ENCODE measurements at regions not wholly inside any gene's neighbourhood (a gene's known extent, or its start where the extent isn't known, plus 50 kb on each side); places are given as distances from the start of the nearest gene placed in this dataset.
"Not testable (repeated sequence)": the region's sequence is repeated elsewhere in the genome, so short reads cannot be mapped to it uniquely, and the experiment has no call there.

GRCh38 chr7:149625340-149625946 is 127.8 kb upstream of the ZNF746 start:
- Histone ChIP-seq H3K4me3 (ENCODE audit: low read length in 3 of 3) (peak overlapping the region; percentile 34 to 88 (median 41)), H3K27ac (ENCODE audit: low read depth in 2 of 2, low read length in 2 of 2) (no peak overlapping the region), H3K9me3 (ENCODE audit: control insufficient read depth in 2 of 3, insufficient read depth in 1 of 3, low read length in 3 of 3) (no peaks in the 10 kb centered on the region), H3K4me1 (ENCODE audit: control insufficient read depth in 2 of 3, insufficient read depth in 2 of 3, low read depth in 1 of 3, low read length in 3 of 3) (peaks cover 0 to 15% (median 8%) of the 10 kb centered on the region in 3 donors), H3K9ac (ENCODE audit: low read length in 3 of 3) (no peak overlapping the region), H3K27me3 (ENCODE audit: control insufficient read depth, insufficient read depth, low read length) (no peaks in the 10 kb centered on the region), H3K36me3 (ENCODE audit: control insufficient read depth in 2 of 3, insufficient read depth in 3 of 3, low read length in 3 of 3) (peaks cover 5 to 6% (median 6%) of the 10 kb centered on the region in 3 donors)
- TF ChIP-seq CTCF (IDR thresholded peaks at IDR 0.05; ENCODE audit: borderline replicate concordance, extremely low read depth, insufficient read depth): peak; percentile 29
- DNase-seq (peak in 4 of 5 donors; percentile 72 to 89 (median 82)), FAIRE-seq (no peak)
- intact Hi-C loops (cut with DNase I): no loop called here

GRCh38 chr7:149624419-149625339 is 127.1 kb upstream of the ZNF746 start:
- DNase-seq: peak; percentile 91 to 97 (median 94)
- peak overlapping the region; percentile 34 to 90 (median 88) for H3K4me3 ChIP-seq (ENCODE audit: low read length in 3 of 3)
- peak overlapping the region; percentile 75 to 88 for H3K27ac ChIP-seq (ENCODE audit: low read depth in 2 of 2, low read length in 2 of 2)
- intact Hi-C loops (cut with DNase I): no loop called here
- TF ChIP-seq CTCF (IDR thresholded peaks at IDR 0.05; ENCODE audit: borderline replicate concordance, extremely low read depth, insufficient read depth): peak; percentile 84
- no peaks in the 10 kb centered on the region for H3K9me3 ChIP-seq (ENCODE audit: control insufficient read depth in 2 of 3, insufficient read depth in 1 of 3, low read length in 3 of 3)
- H3K27me3 ChIP-seq (ENCODE audit: control insufficient read depth, insufficient read depth, low read length): no peaks in the 10 kb centered on the region
- peaks cover 0 to 15% (median 8%) of the 10 kb centered on the region in 3 donors for H3K4me1 ChIP-seq (ENCODE audit: control insufficient read depth in 2 of 3, insufficient read depth in 2 of 3, low read depth in 1 of 3, low read length in 3 of 3)
- FAIRE-seq: no peak
- H3K36me3 ChIP-seq (ENCODE audit: control insufficient read depth in 2 of 3, insufficient read depth in 3 of 3, low read length in 3 of 3): peaks cover 5 to 13% (median 10%) of the 10 kb centered on the region in 3 donors
- H3K9ac ChIP-seq (ENCODE audit: low read length in 3 of 3): peak overlapping the region in 2 of 3 donors; percentile 55 to 88

GRCh38 chr7:149624006-149624405 is 126.4 kb upstream of the ZNF746 start:
- H3K9ac ChIP-seq (ENCODE audit: low read length in 3 of 3): peak overlapping the region; percentile 57 to 88 (median 83)
- no peaks in the 10 kb centered on the region for H3K27me3 ChIP-seq (ENCODE audit: control insufficient read depth, insufficient read depth, low read length)
- H3K36me3 ChIP-seq (ENCODE audit: control insufficient read depth in 2 of 3, insufficient read depth in 3 of 3, low read length in 3 of 3): peaks cover 5 to 20% (median 12%) of the 10 kb centered on the region in 3 donors
- no peak for TF ChIP-seq CTCF (IDR thresholded peaks at IDR 0.05; ENCODE audit: borderline replicate concordance, extremely low read depth, insufficient read depth)
- DNase-seq (peak; percentile 46 to 79 (median 68)), FAIRE-seq (no peak)
- H3K4me3 ChIP-seq (ENCODE audit: low read length in 3 of 3): peak overlapping the region; percentile 78 to 90 (median 88)
- H3K4me1 ChIP-seq (ENCODE audit: control insufficient read depth in 2 of 3, insufficient read depth in 2 of 3, low read depth in 1 of 3, low read length in 3 of 3): peaks cover 0 to 15% (median 8%) of the 10 kb centered on the region in 3 donors
- intact Hi-C loops (cut with DNase I): no loop called here
- H3K9me3 ChIP-seq (ENCODE audit: control insufficient read depth in 2 of 3, insufficient read depth in 1 of 3, low read length in 3 of 3): no peaks in the 10 kb centered on the region
- H3K27ac ChIP-seq (ENCODE audit: low read depth in 2 of 2, low read length in 2 of 2): peak overlapping the region in 1 of 2 donors; percentile 75

- H3K27ac ChIP-seq (ENCODE audit: low read depth in 2 of 2, low read length in 2 of 2); FAIRE-seq; H3K9me3 ChIP-seq (ENCODE audit: control insufficient read depth in 2 of 3, insufficient read depth in 1 of 3, low read length in 3 of 3); intact Hi-C loops (cut with DNase I); H3K27me3 ChIP-seq (ENCODE audit: control insufficient read depth, insufficient read depth, low read length): not testable (repeated sequence)
- peaks cover 7 to 22% (median 13%) of the 10 kb centered on the region in 3 donors for H3K36me3 ChIP-seq (ENCODE audit: control insufficient read depth in 2 of 3, insufficient read depth in 3 of 3, low read length in 3 of 3)
- H3K9ac ChIP-seq (ENCODE audit: low read length in 3 of 3): peak overlapping the region; percentile 57 to 88 (median 83)
- DNase-seq: peak; percentile 79 to 89 (median 83)
- peak overlapping the region; percentile 78 to 90 (median 88) for H3K4me3 ChIP-seq (ENCODE audit: low read length in 3 of 3)
- peaks cover 0 to 15% (median 8%) of the 10 kb centered on the region in 3 donors for H3K4me1 ChIP-seq (ENCODE audit: control insufficient read depth in 2 of 3, insufficient read depth in 2 of 3, low read depth in 1 of 3, low read length in 3 of 3)
Measured at GRCh38 chr7:149623262-149623997, 125.8 kb upstream of the ZNF746 start.

Measured in kidney (tissue), 13 donors.